HepG2 (cell line): ENCODE measurements at regions not wholly inside any gene's neighbourhood (a gene's known extent, or its start where the extent isn't known, plus 50 kb on each side); places are given as distances from the start of the nearest gene placed in this dataset.
"Not testable (repeated sequence)": the region's sequence is repeated elsewhere in the genome, so short reads cannot be mapped to it uniquely, and the experiment has no call there.

Experiments
- ATAC-seq: fragments of 200-7000 bp; cut with Tn5 transposase; 3 replicates; pipeline ENCODE4 v1.9.1; 2020; ENCODE audit warnings: mild to moderate bottlenecking, moderate library complexity
- BruUV-seq: library from RNA; stranded (reverse); fragments of 400-500 nt; replicated peaks from 2 replicates; lab custom pipeline; 2021; lab: Mats Ljungman, UMichigan
- CTCF ChIA-PET: fragments of 300-600 bp; formaldehyde crosslinking; extraction: SDS; loops from one replicate; lab custom pipeline; 2021; ENCODE audit warnings: low total read pairs, inconsistent platforms, low intra/inter-chr PET ratio; lab: Yijun Ruan, JAX
- POLR2A ChIA-PET: fragments of 350-600 bp; sonication (Branson Sonifier 250); formaldehyde crosslinking; loops from one replicate; lab custom pipeline; 2020; ENCODE audit warnings: antibody characterized with exemption, inconsistent platforms; lab: Yijun Ruan, JAX
- DNase-seq: peaks from one replicate; pipeline ENCODE4 v3.0.0-alpha.2; 2015; ENCODE audit warnings: low spot score
- FAIRE-seq: peaks from 3 replicates; lab custom pipeline; 2011; peaks lifted over from hg19 to GRCh38; lab: Jason Lieb, UNC
- H2AFZ ChIP-seq: one replicate; pipeline ENCODE4 v1.6.1; 2011; ENCODE audit warnings: low read length, inconsistent platforms
- H3K27ac ChIP-seq: fragments of 300-600 bp; 3 replicates; pipeline ENCODE4 v1.8.0; 2011; ENCODE audit warnings: mixed run types, mild to moderate bottlenecking, mixed read lengths, low read length, inconsistent platforms; ENCODE audit not compliant: insufficient read depth; ENCODE audit errors: extremely low read length
- H3K27me3 ChIP-seq, 2 experiments: fragments of 200-600 bp in 1 of 2; 2 replicates in 1 of 2; 3 replicates in 1 of 2; pipeline versions ENCODE4 v1.6.0 to v1.8.0; 2011; ENCODE audit warnings: low read length in 2 of 2, mild to moderate bottlenecking in 2 of 2, moderate library complexity in 2 of 2, inconsistent platforms in 1 of 2; ENCODE audit not compliant: insufficient read depth in 2 of 2, control insufficient read depth in 1 of 2
- H3K36me3 ChIP-seq, 2 experiments: fragments of 200-600 bp in 1 of 2; replicated peaks in 1 of 2; 2 replicates in 1 of 2; 3 replicates in 1 of 2; pipeline versions ENCODE4 v1.5.1 to v1.8.0; 2011; ENCODE audit warnings: low read length in 2 of 2, inconsistent platforms in 1 of 2; ENCODE audit not compliant: insufficient read depth in 2 of 2, control insufficient read depth in 1 of 2
- H3K4me1 ChIP-seq: 2 replicates; pipeline ENCODE4 v1.5.1; 2012; ENCODE audit warnings: low read length, inconsistent platforms; ENCODE audit not compliant: insufficient read depth
- H3K4me2 ChIP-seq: 2 replicates; pipeline ENCODE4 v1.6.0; 2011; ENCODE audit warnings: low read depth, low read length, inconsistent platforms
- H3K4me3 ChIP-seq, 3 experiments: fragments of 200-600 bp in 1 of 3; sonication (generic), shearing (Covaris generic) in 1 of 3; replicated peaks in 1 of 3; 2 replicates each; pipeline ENCODE4 v1.5.1; 2011 to 2016; ENCODE audit warnings: low read length in 3 of 3, inconsistent platforms in 2 of 3, low read depth in 2 of 3, mild to moderate bottlenecking in 2 of 3, control low read depth in 1 of 3, mixed read lengths in 1 of 3; ENCODE audit not compliant: insufficient read depth in 1 of 3
- H3K79me2 ChIP-seq: one replicate; pipeline ENCODE4 v1.6.1; 2011; ENCODE audit warnings: low read length, inconsistent platforms; ENCODE audit not compliant: insufficient read depth
- H3K9ac ChIP-seq: 2 replicates; pipeline ENCODE4 v1.6.0; 2011; ENCODE audit warnings: mild to moderate bottlenecking, low read depth, low read length, inconsistent platforms; ENCODE audit not compliant: insufficient read depth
- H3K9me3 ChIP-seq: 2 replicates; pipeline ENCODE4 v1.5.1; 2012; ENCODE audit warnings: mild to moderate bottlenecking, low read length
- H4K20me1 ChIP-seq: 2 replicates; pipeline ENCODE4 v1.6.0; 2011; ENCODE audit warnings: inconsistent platforms, mild to moderate bottlenecking, low read length, moderate library complexity; ENCODE audit not compliant: insufficient read depth
- DR1 ChIP-seq: sonication (generic); formaldehyde crosslinking; IDR thresholded peaks from 2 replicates; pipeline ENCODE4 v1.8.0; 2021; ENCODE audit warnings: mild to moderate bottlenecking, missing genetic modification reagents, inconsistent platforms
- MXD1 ChIP-seq: sonication (generic); formaldehyde crosslinking; IDR thresholded peaks from 2 replicates; pipeline ENCODE4 v1.4.0; 2020; ENCODE audit warnings: mild to moderate bottlenecking, missing genetic modification reagents
- PHF21A ChIP-seq: sonication (generic); formaldehyde crosslinking; IDR thresholded peaks from 2 replicates; pipeline ENCODE4 v1.5.0; 2020; ENCODE audit warnings: mild to moderate bottlenecking, missing genetic modification reagents
- RAD51 ChIP-seq: fragments of 450-650 bp; IDR thresholded peaks from 2 replicates; pipeline ENCODE4 v1.6.1; 2016; ENCODE audit warnings: borderline replicate concordance
- ZNF615 ChIP-seq: sonication (generic); formaldehyde crosslinking; IDR thresholded peaks from 2 replicates; pipeline ENCODE4 v1.5.0; 2020; ENCODE audit warnings: mild to moderate bottlenecking, missing genetic modification reagents, borderline replicate concordance
- ZNF768 ChIP-seq: sonication (generic); formaldehyde crosslinking; IDR thresholded peaks from 2 replicates; pipeline ENCODE4 v1.4.0; 2020; ENCODE audit warnings: missing genetic modification reagents
- ZNF781 ChIP-seq: sonication (generic); formaldehyde crosslinking; IDR thresholded peaks from 2 replicates; pipeline ENCODE4 v1.5.1; 2020; ENCODE audit warnings: borderline replicate concordance, mild to moderate bottlenecking, missing genetic modification reagents; ENCODE audit errors: not compliant biosample characterization
- WGBS: methylation state at CpG from one replicate; pipeline ENCODE4 v1.1.6; 2017; ENCODE audit warnings: low lambda C conversion rate; 5-methylcytosine and 5-hydroxymethylcytosine counted together
- in situ Hi-C: cut with HindIII; loops from 2 replicates; pipeline ENCODE4 v1.10.0; 2017; ENCODE audit warnings: low pct_unique_long_range_greater_than_20kb; ENCODE audit not compliant: extremely low pct_ligation_motif_present
- intact Hi-C: fragments of 100-400 bp; cut with micrococcal nuclease; formaldehyde crosslinking; loops from one replicate; pipeline ENCODE4 v1.10.0; 2022; ENCODE audit not compliant: unreplicated experiment

DNA sequence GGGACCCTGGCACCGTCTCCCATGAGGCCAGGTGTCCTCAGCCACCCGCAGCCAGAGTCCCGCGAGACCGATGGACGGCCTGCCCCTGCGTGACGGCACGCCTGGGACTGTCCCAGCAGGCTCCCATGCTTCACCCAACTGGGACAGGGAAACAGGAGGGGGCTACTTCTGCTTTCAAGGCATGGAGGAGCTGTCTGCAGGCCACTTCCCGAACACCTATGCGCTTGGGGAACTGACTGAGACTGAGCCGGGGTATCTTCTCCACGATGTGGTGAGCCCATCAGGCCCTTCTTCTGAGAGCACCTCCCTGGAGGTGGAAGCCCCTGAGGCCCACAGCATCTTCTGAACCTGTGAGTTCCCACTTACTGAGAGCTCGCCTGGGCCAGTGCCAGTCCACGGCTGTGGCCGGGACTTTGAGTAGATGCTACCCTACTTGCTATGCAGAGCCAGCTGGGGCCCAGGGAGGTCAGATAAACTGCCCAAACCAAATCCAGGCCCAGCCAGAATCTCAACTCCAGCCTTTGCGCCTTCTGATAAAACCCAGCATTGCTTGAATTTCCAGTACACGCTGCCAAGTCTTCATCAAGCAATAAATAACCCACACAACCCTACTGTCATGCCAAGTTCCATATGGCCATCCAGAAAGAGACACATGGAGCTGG, 85.4 kb upstream of the METTL9 start (continued):
- TF ChIP-seq MXD1 (CRISPR knock-in tag): peak; percentile 7; the same call in 1 of the 2 replicates
- peak; percentile 58; the same call in 1 of the 2 replicates for TF ChIP-seq ZNF768 (CRISPR knock-in tag)

- WGBS: 86% methylated on average over 14 of the region's 14 CpGs
- ATAC-seq, H3K27me3 ChIP-seq, CTCF ChIA-PET, DNase-seq, FAIRE-seq, in situ Hi-C loops, POLR2A ChIA-PET: not testable (repeated sequence)
- H3K79me2 ChIP-seq: peaks cover 89% of the 10 kb centered on the region
- peak overlapping the region; percentile 55; the same call in 1 of the 2 replicates for H3K9ac ChIP-seq
- H4K20me1 ChIP-seq: peaks cover 77% of the 10 kb centered on the region
- peaks cover 86% of the 10 kb centered on the region for H3K4me1 ChIP-seq
- peak; percentile 12; the same call in 1 of the 2 replicates for TF ChIP-seq PHF21A (CRISPR knock-in tag)
- peak; percentile 15 for TF ChIP-seq ZNF781 (CRISPR knock-in tag)
- 0 out of 2 replicates have a peak, but pooled peaks have one; percentile 57 for TF ChIP-seq ZNF615
- 0 out of 2 replicates have a peak, but pooled peaks have one; percentile 22 for TF ChIP-seq RAD51
- TF ChIP-seq DR1: 0 out of 2 replicates have a peak, but pooled peaks have one; percentile 19
- TF ChIP-seq, all 625 proteins: peak for 5; not testable (repeated sequence) for 620
- peak overlapping the region; percentile 70 for H3K27ac ChIP-seq
- H3K9me3 ChIP-seq, BruUV-seq, H2AFZ ChIP-seq, intact Hi-C loops: not testable (repeated sequence)
- peak overlapping the region; percentile 72 for H3K4me2 ChIP-seq
- H3K36me3 ChIP-seq: peaks cover 7 to 14% of the 10 kb centered on the region in 2 experiments; a peak in 4 of 5 replicates
- H3K4me3 ChIP-seq: peak overlapping the region in 1 of 3 experiments; percentile 51; a peak in 2 of 6 replicates
These were observed 84.9 kb upstream of the METTL9 start for GRCh38 chr16:21514474-21514840.

- POLR2A ChIA-PET: interaction anchor here (1.2 kb wide), 1 partner anchor 9 kb away, joined by 3 read pairs; no protein-coding TSS in a partner anchor
- Histone ChIP-seq H3K4me1 (peaks cover 73% of the 10 kb centered on the region), H4K20me1 (peaks cover 55% of the 10 kb centered on the region), H3K79me2 (peaks cover 74% of the 10 kb centered on the region), H3K36me3 (peaks cover 5 to 14% of the 10 kb centered on the region in 2 experiments; a peak in 3 of 5 replicates)
- BruUV-seq, DNase-seq, H3K4me2 ChIP-seq, H3K4me3 ChIP-seq, H3K9me3 ChIP-seq, CTCF ChIA-PET, H3K27me3 ChIP-seq, H3K9ac ChIP-seq, H2AFZ ChIP-seq, in situ Hi-C loops, intact Hi-C loops, ATAC-seq, FAIRE-seq, H3K27ac ChIP-seq: not testable (repeated sequence)
- WGBS: 69% methylated on average over 9 of the region's 9 CpGs
These were observed 82.7 kb upstream of the METTL9 start for GRCh38 chr16:21516705-21517040.
